HL-60 (cell line): ENCODE measurements at regions not wholly inside any gene's neighbourhood (a gene's known extent, or its start where the extent isn't known, plus 50 kb on each side); places are given as distances from the start of the nearest gene placed in this dataset.

ENCODE experiments used
- DNase-seq, 2 experiments: peaks; one replicate each; pipeline ENCODE4 v3.0.0-alpha.2; 2010 to 2020; ENCODE audit warnings: low read depth in 1 of 2, low spot score in 1 of 2
- H3K27ac ChIP-seq: fragments of 250-450 bp; sonication (Bioruptor Pico); replicated peaks from 2 replicates; pipeline ENCODE4 v1.5.1; 2020; ENCODE audit warnings: mild to moderate bottlenecking, moderate library complexity
- H3K27me3 ChIP-seq: fragments of 250-450 bp; sonication (Bioruptor Pico); 2 replicates; pipeline ENCODE4 v1.5.1; 2021; ENCODE audit warnings: mild to moderate bottlenecking, moderate library complexity; ENCODE audit not compliant: insufficient read depth, poor library complexity, severe bottlenecking
- H3K4me3 ChIP-seq: replicated peaks from 2 replicates; pipeline ENCODE4 v1.5.1; 2011; ENCODE audit warnings: mild to moderate bottlenecking, control low read depth, low read length; ENCODE audit not compliant: insufficient read depth
- GABPA ChIP-seq: IDR thresholded peaks from 2 replicates; pipeline ENCODE4 v1.6.1; 2012; ENCODE audit warnings: low read depth
- POLR2AphosphoS5 ChIP-seq: IDR thresholded peaks from 2 replicates; pipeline ENCODE4 v1.6.1; 2012; ENCODE audit warnings: low read depth
- SPI1 ChIP-seq: IDR thresholded peaks from 2 replicates; pipeline ENCODE4 v1.6.1; 2012; ENCODE audit warnings: low read depth, mild to moderate bottlenecking, borderline replicate concordance
- TF ChIP-seq, protein P1 (sequence below): IDR thresholded peaks from one replicate; pipeline ENCODE4 v1.5.1; 2011; ENCODE audit warnings: low read length, control low read depth, inconsistent platforms; ENCODE audit not compliant: insufficient read depth
- TF ChIP-seq, protein P2 (sequence below): IDR thresholded peaks from 2 replicates; pipeline ENCODE4 v1.6.1; 2012; ENCODE audit warnings: low read depth; ENCODE audit not compliant: insufficient replicate concordance

DNA sequence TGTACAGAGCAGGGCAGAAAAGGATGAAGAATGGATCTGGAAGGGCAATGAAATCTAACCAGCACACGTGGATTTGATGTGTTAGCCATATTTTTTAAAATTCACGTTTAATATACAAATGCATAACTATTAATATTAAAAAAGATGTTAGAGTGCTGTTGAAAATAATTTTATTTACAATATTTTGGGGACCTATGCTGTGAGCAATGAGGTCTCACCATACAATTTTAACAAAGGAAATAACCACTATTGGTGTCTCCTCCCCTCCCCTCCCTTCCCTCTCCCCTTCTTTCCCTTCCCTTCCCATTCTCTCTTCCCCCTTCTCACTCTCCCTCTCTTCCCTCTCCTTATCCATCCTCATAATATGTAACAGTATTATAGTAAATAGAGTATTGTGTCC lies 64.2 kb upstream of the GPR139 start:
- TF ChIP-seq SPI1 = no peak
- no peak for TF ChIP-seq GABPA
- TF ChIP-seq, protein P1, sequence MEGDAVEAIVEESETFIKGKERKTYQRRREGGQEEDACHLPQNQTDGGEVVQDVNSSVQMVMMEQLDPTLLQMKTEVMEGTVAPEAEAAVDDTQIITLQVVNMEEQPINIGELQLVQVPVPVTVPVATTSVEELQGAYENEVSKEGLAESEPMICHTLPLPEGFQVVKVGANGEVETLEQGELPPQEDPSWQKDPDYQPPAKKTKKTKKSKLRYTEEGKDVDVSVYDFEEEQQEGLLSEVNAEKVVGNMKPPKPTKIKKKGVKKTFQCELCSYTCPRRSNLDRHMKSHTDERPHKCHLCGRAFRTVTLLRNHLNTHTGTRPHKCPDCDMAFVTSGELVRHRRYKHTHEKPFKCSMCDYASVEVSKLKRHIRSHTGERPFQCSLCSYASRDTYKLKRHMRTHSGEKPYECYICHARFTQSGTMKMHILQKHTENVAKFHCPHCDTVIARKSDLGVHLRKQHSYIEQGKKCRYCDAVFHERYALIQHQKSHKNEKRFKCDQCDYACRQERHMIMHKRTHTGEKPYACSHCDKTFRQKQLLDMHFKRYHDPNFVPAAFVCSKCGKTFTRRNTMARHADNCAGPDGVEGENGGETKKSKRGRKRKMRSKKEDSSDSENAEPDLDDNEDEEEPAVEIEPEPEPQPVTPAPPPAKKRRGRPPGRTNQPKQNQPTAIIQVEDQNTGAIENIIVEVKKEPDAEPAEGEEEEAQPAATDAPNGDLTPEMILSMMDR = no peak
- TF ChIP-seq POLR2AphosphoS5 = no peak
- TF ChIP-seq, protein P2, sequence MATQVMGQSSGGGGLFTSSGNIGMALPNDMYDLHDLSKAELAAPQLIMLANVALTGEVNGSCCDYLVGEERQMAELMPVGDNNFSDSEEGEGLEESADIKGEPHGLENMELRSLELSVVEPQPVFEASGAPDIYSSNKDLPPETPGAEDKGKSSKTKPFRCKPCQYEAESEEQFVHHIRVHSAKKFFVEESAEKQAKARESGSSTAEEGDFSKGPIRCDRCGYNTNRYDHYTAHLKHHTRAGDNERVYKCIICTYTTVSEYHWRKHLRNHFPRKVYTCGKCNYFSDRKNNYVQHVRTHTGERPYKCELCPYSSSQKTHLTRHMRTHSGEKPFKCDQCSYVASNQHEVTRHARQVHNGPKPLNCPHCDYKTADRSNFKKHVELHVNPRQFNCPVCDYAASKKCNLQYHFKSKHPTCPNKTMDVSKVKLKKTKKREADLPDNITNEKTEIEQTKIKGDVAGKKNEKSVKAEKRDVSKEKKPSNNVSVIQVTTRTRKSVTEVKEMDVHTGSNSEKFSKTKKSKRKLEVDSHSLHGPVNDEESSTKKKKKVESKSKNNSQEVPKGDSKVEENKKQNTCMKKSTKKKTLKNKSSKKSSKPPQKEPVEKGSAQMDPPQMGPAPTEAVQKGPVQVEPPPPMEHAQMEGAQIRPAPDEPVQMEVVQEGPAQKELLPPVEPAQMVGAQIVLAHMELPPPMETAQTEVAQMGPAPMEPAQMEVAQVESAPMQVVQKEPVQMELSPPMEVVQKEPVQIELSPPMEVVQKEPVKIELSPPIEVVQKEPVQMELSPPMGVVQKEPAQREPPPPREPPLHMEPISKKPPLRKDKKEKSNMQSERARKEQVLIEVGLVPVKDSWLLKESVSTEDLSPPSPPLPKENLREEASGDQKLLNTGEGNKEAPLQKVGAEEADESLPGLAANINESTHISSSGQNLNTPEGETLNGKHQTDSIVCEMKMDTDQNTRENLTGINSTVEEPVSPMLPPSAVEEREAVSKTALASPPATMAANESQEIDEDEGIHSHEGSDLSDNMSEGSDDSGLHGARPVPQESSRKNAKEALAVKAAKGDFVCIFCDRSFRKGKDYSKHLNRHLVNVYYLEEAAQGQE = no peak
- H3K4me3 ChIP-seq = no peak overlapping the region

DNA sequence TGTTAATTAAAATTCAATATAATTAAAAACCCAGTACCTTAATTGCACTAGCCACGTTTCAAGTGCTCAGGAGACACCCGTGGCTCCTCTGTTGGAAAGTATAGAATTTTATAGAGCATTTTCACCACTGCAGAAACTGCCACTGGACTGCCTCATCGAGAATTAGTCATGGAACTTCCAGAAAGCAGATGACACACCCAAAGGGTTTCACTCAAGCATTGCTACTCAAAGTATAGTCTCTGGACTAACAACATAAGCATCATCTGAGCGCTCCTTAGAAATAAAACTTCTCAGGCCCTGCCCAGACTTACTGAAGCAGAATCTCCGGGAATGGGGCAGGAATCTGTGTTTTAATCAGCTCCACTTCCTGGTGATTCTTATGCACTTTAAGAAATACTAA lies 63.5 kb upstream of the GPR139 start:
- H3K4me3 ChIP-seq = no peak overlapping the region
- TF ChIP-seq, protein P2 = no peak
- TF ChIP-seq, protein P1 = no peak
- TF ChIP-seq POLR2AphosphoS5 (no peak), SPI1 (no peak), GABPA (no peak)
- no peak for DNase-seq

More for the DNA sequence above, 64.2 kb upstream of the GPR139 start:
- no peak overlapping the region for H3K27ac ChIP-seq
- no peak for DNase-seq
- H3K27me3 ChIP-seq = no peaks in the 10 kb centered on the region

DNA sequence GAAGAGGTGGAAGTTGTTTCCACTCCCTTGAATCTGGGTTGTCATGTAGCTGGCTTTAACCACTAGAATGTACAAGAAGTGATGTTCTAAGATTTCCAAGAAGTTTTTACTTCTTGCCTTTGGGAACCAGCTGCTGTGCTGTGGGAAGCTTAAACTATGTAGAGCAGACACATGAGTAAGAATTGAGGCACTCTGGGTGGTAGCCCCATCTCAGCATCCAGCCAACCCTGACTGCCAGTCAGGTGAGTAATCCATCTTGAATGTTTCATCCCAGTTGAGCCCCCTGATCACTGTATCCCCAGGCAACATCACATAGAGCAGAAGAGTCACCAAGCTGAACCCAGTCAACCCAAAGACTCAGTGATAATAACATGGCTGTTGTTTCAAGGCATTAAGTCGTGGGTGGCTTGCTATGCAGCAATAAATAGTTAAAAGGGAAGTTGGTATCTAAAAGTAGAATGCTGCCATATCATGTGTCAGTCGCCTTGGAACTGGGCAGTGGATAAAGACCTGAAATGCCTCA lies 62.8 kb upstream of the GPR139 start:
- DNase-seq = no peak
- Histone ChIP-seq H3K27ac (no peak overlapping the region), H3K4me3 (no peak overlapping the region), H3K27me3 (no peaks in the 10 kb centered on the region)
- no peak for TF ChIP-seq SPI1
- TF ChIP-seq POLR2AphosphoS5 = no peak
- TF ChIP-seq GABPA = no peak

More for the DNA sequence above, 63.5 kb upstream of the GPR139 start:
- no peaks in the 10 kb centered on the region for H3K27me3 ChIP-seq
- H3K27ac ChIP-seq = no peak overlapping the region

DNA sequence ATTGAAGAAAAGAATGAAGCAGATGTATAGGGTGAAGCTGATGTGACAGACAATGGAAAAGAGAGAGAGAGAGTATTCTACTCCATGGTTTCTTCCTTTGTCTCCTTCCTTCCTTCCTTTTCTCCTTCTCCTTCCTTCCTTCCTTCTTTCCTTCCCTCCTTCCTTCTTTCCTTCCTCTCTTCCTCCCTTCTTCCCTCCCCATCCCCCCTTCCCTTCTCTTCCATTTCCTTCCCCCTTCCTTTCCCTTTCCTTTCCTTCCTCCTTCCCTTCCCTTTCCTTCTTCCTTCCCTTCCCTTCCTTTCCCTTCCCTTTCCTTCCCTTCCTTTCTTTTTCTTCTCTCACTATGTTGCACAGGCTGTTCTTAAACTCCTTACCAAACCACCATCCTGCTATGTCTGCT lies 55.7 kb upstream of the GPR139 start:
- TF ChIP-seq, protein P1 = no peak
- H3K4me3 ChIP-seq = no peak overlapping the region
- DNase-seq = no peak
- H3K27ac ChIP-seq = no peak overlapping the region
- no peaks in the 10 kb centered on the region for H3K27me3 ChIP-seq
